Astrocyte (in vitro differentiated cells and primary cell): ENCODE measurements at regions not wholly inside any gene's neighbourhood (a gene's known extent, or its start where the extent isn't known, plus 50 kb on each side); places are given as distances from the start of the nearest gene placed in this dataset.

Experiments used
- CTCF ChIP-seq: IDR thresholded peaks from 2 replicates; pipeline ENCODE4 v1.5.1; 2011; ENCODE audit warnings: low read depth, mild to moderate bottlenecking, inconsistent platforms, low read length, moderate library complexity; ENCODE audit not compliant: insufficient read depth
- EZH2 ChIP-seq: IDR thresholded peaks from 2 replicates; pipeline ENCODE4 v1.6.1; 2012; ENCODE audit warnings: mild to moderate bottlenecking, low read length, inconsistent platforms; ENCODE audit not compliant: insufficient read depth

GRCh38 chr7:134371971-134372370 lies 55.2 kb upstream of the SLC35B4 start:
- TF ChIP-seq CTCF, result no peak
- TF ChIP-seq EZH2, result no peak
